ENCODE measurements at regions not wholly inside any gene's neighbourhood (a gene's known extent, or its start where the extent isn't known, plus 50 kb on each side); places are given as distances from the start of the nearest gene placed in this dataset.

- Histone ChIP-seq H3K27ac (no peak overlapping the region), H3K4me1 (no peaks in the 10 kb centered on the region), H3K4me3 (no peak overlapping the region), H3K27me3 (no peaks in the 10 kb centered on the region), H3K9me3 (no peaks in the 10 kb centered on the region), H3K36me3 (replicated peaks in 1 of 2; ENCODE audit: insufficient read depth in 1 of 2, low read depth in 2 of 2) (no peaks in the 10 kb centered on the region)
- ATAC-seq (no peak), DNase-seq (no peak)
- WGBS, 2 donors: 90 to 95% methylated on average over 2 of the region's 2 CpGs
- TF ChIP-seq POLR2A (IDR thresholded peaks at IDR 0.05): no peak
- TF ChIP-seq, protein P1, sequence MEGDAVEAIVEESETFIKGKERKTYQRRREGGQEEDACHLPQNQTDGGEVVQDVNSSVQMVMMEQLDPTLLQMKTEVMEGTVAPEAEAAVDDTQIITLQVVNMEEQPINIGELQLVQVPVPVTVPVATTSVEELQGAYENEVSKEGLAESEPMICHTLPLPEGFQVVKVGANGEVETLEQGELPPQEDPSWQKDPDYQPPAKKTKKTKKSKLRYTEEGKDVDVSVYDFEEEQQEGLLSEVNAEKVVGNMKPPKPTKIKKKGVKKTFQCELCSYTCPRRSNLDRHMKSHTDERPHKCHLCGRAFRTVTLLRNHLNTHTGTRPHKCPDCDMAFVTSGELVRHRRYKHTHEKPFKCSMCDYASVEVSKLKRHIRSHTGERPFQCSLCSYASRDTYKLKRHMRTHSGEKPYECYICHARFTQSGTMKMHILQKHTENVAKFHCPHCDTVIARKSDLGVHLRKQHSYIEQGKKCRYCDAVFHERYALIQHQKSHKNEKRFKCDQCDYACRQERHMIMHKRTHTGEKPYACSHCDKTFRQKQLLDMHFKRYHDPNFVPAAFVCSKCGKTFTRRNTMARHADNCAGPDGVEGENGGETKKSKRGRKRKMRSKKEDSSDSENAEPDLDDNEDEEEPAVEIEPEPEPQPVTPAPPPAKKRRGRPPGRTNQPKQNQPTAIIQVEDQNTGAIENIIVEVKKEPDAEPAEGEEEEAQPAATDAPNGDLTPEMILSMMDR (IDR thresholded peaks at IDR 0.05): no peak
- intact Hi-C loops (cut with DNase I): no loop called here
Observed at GRCh38 chr1:239779962-239780361, 311.7 kb upstream of the FMN2 start.

DNA sequence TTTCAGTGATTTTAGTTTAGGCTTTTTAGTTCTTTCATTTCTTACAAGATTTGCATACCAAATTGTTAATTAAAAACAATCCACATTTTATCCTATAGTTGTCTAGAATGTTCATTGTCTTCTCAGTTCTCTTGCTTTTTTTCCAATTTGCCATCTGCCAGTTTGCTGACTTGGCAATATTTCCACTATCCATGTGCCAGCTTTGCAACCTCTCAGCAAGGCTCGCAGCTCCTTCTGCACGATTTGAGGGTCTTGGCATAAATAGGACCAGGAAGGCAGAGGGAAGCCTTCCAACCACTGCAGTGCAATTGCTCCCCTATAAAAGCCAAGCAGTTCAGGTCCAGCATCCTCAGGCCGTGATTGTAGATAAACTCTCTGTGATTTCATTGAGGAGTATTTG, 306.8 kb upstream of the FMN2 start:
- intact Hi-C loops (cut with DNase I): no loop called here
- Histone ChIP-seq H3K27me3 (no peaks in the 10 kb centered on the region), H3K9me3 (no peaks in the 10 kb centered on the region), H3K36me3 (replicated peaks in 1 of 2; ENCODE audit: insufficient read depth in 1 of 2, low read depth in 2 of 2) (no peaks in the 10 kb centered on the region), H3K27ac (no peak overlapping the region), H3K4me3 (no peak overlapping the region), H3K4me1 (no peaks in the 10 kb centered on the region)
- 70 to 73% methylated on average over 3 of the region's 3 CpGs for WGBS, 2 donors
- no peak for TF ChIP-seq POLR2A (IDR thresholded peaks at IDR 0.05)
- TF ChIP-seq, protein P1 (IDR thresholded peaks at IDR 0.05): no peak
- DNase-seq (no peak), ATAC-seq (no peak)

DNA sequence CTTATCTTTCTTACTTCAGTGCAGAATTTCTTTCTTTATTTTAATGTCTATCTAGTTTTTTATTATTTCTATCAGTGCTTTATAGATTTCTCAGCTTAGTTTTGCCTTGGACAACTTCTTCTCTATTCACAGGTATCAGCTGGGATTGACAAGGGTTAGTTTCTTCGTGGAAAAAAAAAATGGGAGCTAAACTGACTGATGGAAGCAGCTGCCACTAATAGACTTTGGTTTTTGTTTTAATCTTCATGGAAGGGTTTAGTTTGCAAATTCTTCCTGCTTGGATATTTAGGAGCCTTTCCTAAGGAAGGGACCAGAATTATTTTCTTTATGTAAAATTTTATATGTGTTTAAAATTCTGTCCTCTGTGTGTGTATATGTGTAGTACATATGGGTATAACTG, 306.1 kb upstream of the FMN2 start:
- no peak overlapping the region for H3K4me3 ChIP-seq
- H3K4me1 ChIP-seq: no peaks in the 10 kb centered on the region

GRCh38 chr1:239786464-239786863, 305.2 kb upstream of the FMN2 start:
- TF ChIP-seq, protein P1 (IDR thresholded peaks at IDR 0.05): no peak
- TF ChIP-seq POLR2A (IDR thresholded peaks at IDR 0.05): no peak
- ATAC-seq (no peak), DNase-seq (no peak)
- intact Hi-C loops (cut with DNase I): no loop called here
- H3K4me1 ChIP-seq: no peaks in the 10 kb centered on the region
- H3K36me3 ChIP-seq (replicated peaks in 1 of 2; ENCODE audit: insufficient read depth in 1 of 2, low read depth in 2 of 2): no peaks in the 10 kb centered on the region
- WGBS, 2 donors: 85 to 87% methylated on average over 10 of the region's 10 CpGs
- no peaks in the 10 kb centered on the region for H3K9me3 ChIP-seq
- no peaks in the 10 kb centered on the region for H3K27me3 ChIP-seq
- no peak overlapping the region for H3K27ac ChIP-seq
- H3K4me3 ChIP-seq: no peak overlapping the region

More for the DNA sequence above, 306.1 kb upstream of the FMN2 start:
- no peak overlapping the region for H3K27ac ChIP-seq
- DNase-seq (no peak), ATAC-seq (no peak)
- H3K9me3 ChIP-seq: no peaks in the 10 kb centered on the region
- intact Hi-C loops (cut with DNase I): no loop called here
- H3K36me3 ChIP-seq (replicated peaks in 1 of 2; ENCODE audit: insufficient read depth in 1 of 2, low read depth in 2 of 2): no peaks in the 10 kb centered on the region
- WGBS, 2 donors: 54 to 56% methylated on average over 1 of the region's 1 CpG
- no peaks in the 10 kb centered on the region for H3K27me3 ChIP-seq
- no peak for TF ChIP-seq POLR2A (IDR thresholded peaks at IDR 0.05)
- TF ChIP-seq, protein P1 (IDR thresholded peaks at IDR 0.05): no peak

GRCh38 chr1:239792157-239792556, 299.5 kb upstream of the FMN2 start:
- H3K27me3 ChIP-seq: no peaks in the 10 kb centered on the region
- no peak overlapping the region for H3K4me3 ChIP-seq
- TF ChIP-seq, protein P1 (IDR thresholded peaks at IDR 0.05): no peak
- TF ChIP-seq POLR2A (IDR thresholded peaks at IDR 0.05): no peak
- H3K9me3 ChIP-seq: no peaks in the 10 kb centered on the region
- no peak overlapping the region for H3K27ac ChIP-seq
- intact Hi-C loops (cut with DNase I): no loop called here
- DNase-seq: no peak
- no peaks in the 10 kb centered on the region for H3K36me3 ChIP-seq (replicated peaks in 1 of 2; ENCODE audit: insufficient read depth in 1 of 2, low read depth in 2 of 2)
- H3K4me1 ChIP-seq: no peaks in the 10 kb centered on the region
- no peak for ATAC-seq
